HG03432 (cell line): ENCODE measurements at regions not wholly inside any gene's neighbourhood (a gene's known extent, or its start where the extent isn't known, plus 50 kb on each side); places are given as distances from the start of the nearest gene placed in this dataset.
A peak's percentile ranks its signal among the peaks of the same experiment; 100 is the strongest.
"Not testable (repeated sequence)": the region's sequence is repeated elsewhere in the genome, so short reads cannot be mapped to it uniquely, and the experiment has no call there.

Experiments used
- ATAC-seq: cut with Tn5 transposase; IDR thresholded peaks from one replicate; pipeline ENCODE4 v1.9.1; 2021; ENCODE audit warnings: mild to moderate bottlenecking, moderate library complexity; ENCODE audit not compliant: unreplicated experiment

DNA sequence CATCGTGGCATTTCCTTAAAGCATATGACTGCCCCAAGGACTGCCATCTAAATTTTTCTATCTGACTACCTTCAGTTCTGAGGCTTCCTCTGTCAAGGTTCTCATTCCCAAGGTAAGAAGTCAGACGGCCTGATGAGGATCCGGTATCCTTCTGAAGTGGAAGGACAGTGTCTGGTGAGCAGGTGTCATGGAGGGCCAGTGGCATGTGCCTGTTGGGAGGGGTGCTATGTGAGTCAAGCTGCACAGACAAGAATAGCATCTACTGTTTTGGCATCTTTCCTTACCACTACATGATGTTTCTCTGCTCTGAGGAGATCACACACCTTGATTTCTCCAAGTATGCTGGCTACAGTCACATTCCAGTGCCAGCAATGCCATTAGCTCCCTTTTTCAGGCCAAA lies 99.6 kb upstream of the RGS1 start:
- ATAC-seq: no peak

DNA sequence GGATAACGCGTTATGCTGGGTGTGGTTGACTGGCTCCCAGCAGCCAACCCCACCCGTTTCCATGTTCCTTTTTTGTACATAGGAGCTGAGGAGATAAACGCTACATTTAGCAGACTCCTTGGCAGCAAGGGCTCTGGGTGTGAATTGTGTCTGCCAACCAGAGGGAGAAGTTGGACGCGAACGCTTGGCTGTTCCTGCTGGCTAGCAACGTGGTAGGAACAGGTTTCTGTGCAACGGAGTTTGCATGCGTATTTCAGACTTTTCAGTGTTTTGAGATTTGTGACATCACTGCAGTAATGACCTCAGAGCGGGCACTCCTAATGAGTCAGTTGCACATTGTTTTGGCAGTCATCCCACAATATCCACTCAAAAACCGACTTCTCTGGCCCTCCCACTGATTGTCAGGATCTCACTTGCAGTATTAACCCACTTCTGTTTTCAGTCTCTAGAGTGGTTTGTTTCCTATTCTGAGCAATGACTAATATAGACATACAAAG lies 98.7 kb upstream of the RGS1 start:
- peak; percentile 83 for ATAC-seq

DNA sequence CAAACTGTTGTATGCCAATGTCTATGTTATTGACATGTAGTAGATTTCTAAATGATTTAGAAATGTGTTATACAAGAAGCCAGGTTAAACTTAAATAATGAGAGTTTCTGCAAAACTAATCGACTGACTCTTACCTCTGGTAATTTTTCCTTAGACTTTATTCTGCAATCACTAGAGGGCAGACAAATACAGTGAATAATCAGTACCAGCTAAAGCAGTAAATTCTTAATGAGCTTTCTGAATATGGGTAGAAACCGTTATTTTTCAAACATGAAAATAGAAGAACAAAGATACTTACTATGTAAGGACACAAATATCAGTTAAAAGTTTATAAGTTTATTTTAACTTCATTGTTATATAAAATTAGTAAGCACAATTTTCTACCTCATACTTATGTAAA lies 97.9 kb upstream of the RGS1 start:
- peak; percentile 77 for ATAC-seq

DNA sequence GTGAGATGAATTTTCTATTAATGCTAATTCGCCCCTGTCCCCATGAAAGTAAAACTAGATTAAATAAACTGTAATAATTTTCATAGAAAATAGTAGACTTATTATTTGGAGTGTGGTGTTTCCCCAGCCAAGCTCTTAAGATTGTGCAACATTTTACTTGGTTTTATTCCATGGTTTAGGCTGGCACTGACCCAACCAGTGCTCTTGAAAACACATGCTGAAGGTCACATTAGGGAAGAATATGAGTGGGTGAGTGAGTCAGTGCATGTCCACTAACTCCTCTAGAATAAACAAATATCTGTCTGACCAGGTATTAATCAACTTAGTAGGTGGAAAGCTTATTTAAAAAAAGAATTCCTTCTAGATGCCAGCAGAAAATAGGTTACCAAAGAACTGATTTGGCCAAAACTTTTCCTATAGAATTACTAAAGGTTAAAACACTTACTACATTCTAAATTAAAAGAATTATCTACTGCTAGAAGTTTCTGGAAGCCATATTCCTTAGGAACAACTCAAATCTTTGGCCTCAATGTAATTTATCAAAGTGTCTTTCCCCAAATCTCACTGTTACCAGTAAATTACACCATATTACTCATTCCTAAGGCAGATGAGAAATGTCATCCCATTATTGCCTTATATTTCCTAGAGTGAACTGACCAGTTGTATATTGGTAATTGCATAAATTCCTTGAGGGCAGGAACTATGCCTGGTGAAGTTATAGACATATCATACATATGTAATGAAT lies 89.7 kb upstream of the RGS1 start:
- ATAC-seq: no peak

DNA sequence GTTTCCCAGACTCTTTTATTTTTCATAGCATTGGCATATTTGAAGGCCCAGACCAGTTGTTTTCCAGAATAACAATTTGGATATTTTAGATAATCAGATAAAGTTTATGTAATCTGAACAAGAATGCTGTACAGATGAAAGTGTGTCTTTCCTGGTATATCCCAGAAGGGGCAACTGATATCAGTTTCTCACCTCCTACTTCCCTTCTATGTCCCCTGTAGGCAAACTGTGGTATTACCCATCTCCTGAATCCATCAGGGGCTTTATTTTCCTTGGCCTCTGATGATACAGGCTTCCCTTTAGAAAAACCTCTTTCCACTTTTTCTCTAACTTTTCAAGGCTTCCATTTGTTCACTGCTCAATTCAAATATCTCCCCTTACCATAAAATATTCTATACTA lies 87.5 kb upstream of the RGS1 start:
- no peak for ATAC-seq

DNA sequence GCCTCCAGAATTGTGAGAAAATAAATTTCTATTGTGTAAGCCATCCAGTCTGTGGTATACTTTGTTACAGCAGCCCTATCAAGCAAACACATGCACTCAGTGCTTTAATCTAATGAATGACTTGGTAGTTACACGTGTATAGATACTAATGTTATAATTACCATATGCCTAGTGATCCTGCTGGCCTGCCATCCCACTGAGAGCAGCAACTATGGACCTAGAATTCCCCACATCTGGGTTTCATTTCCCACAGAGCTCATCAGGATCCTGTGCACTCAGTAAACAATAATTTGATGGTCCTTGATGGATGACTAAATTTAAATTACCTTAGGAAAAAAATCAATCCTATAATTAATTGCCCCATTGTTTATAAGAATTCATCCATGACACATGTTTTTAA lies 86.5 kb upstream of the RGS1 start:
- ATAC-seq: no peak

DNA sequence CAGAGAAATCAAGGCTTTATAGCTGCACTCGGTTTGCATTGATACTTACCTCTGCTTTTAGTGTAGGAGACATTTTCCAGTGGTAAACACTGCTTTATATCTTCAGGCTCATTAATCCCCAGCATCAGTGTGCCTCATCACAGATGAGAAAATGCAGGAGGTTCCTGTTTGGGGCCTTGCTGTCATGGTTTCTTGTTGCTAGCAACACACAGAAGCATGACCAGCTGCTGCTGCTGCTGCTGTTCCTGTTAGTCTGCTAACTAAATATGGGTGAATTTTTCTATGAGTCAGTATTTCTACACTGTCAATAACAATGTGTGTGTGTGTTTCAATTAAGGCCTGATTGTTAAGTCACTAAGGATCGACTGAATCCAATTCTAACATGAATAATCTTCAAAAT lies 85.8 kb upstream of the RGS1 start:
- ATAC-seq: peak; percentile 95

DNA sequence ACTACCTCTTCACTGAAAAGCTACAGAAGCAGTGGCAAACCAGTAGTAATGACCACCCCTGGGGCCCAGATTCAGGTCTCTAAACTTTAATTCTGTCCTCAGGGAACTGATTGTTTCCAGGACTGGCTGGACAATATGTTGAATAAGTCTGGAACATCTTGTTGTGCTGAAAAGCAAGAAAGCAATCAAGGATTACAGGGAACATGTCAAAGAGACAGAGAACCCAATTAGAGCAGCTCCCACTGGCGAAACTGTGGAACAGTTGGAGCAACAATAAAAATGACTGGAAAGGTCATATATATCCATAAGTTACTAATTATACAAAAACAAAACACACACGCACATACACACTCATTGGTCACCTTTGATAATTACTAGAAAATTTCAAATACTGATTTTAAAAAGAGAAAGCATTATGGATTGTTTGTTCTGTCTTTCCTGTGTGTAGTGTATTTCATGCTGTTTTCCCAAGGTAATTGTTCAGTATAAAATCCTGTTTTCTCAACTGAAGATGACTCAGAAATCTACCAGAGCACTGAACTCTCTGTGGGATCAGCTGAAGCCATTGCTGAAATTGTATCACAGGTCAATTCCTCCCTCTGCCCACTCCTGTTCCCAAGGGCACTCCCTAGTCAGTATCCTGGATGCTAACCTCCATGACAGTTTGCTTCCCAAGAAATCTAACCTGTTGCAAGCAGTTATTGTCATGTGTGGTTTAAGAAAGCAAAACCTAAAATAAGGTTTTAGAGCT lies 83.6 kb upstream of the RGS1 start:
- no peak for ATAC-seq

DNA sequence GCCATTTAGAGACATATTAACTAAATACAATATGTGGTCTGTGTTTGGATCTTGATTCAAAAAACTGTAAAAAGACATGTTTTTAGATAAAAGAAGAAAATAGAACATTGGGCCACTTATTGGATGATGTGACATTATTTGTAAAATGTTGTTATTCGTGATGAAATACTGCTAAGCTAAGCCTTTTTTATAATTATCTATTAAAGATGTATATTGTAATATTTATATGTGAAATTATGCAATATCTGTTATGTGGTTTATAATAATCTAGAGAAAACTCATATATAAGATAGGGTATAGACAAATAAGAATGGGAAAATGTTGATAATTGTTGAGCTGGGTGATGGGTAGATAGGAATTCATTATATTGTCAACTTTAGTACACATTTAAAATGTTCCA lies 82.0 kb upstream of the RGS1 start:
- ATAC-seq: no peak

DNA sequence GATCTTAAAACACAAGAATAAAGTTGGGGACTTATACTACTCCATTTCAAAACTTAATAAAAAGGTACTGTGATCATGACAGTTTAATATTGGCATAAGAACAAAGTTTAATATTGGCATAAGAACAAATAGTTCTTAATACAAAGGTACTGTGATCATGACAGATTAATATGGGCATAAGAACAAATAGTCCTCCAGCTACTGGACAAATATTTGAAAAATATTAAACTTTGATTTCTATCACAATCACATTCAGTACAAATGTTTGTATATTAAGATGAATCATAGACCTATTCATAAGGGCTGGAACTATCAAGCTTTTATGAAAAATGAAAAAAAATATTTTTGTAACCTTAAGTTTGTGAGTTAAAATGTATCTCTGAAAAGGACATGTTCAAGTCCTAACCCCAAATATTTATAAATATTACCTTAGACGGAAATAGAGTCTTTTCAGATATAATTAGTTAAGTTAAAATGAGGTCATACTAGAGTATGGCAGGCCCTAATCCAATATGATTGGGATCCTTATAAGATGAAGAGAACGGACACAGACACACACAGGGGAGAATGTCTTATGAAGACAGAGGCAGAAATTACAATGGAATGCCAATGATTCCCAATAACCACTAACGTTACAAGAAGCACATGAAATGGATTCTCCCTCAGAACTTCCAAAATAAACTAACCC lies 79.1 kb upstream of the RGS1 start:
- ATAC-seq: no peak

DNA sequence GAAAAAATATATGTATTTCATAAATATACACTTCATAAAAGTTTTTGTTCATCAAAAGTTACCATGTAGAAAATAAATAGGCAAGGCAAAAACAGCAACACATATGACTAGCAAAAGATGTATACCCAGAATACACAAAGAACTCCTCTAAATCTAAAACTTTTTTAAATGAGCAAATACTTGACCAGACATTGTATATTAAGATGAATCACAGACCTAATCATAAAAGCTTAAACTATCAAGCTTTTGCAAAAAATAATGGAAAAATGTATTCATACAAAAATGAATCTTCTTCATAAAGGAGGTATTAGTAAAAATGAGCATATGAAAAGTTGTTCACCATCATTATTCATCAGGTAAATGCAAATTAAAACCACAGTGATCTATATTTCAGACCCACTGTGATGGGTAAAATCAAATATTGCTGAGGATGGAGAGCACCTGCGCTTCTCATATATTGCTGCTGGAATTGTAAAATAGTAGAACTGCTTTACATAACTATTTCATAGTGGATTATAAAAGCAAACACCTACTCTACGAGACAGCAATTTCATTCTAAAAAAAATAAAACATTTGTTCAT lies 78.3 kb upstream of the RGS1 start:
- no peak for ATAC-seq

DNA sequence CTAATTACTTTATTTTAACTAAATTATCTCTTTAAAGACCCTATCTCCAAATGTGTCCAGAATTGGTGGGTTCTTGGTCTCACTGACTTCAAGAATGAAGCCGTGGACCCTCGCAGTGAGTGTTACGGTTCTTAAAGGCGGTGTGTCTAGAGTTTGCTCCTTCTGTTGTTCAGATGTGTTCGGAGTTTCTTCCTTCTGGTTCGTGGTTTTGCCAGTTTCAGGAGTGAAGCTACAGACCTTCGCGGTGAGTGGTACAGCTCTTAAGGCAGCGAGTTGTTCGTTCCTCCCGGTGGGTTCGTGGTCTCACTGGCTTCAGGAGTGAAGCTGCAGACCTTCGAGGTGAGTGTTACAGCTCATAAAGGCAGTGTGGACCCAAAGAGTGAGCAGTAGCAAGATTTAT lies 77.5 kb upstream of the RGS1 start:
- ATAC-seq: not testable (repeated sequence)

DNA sequence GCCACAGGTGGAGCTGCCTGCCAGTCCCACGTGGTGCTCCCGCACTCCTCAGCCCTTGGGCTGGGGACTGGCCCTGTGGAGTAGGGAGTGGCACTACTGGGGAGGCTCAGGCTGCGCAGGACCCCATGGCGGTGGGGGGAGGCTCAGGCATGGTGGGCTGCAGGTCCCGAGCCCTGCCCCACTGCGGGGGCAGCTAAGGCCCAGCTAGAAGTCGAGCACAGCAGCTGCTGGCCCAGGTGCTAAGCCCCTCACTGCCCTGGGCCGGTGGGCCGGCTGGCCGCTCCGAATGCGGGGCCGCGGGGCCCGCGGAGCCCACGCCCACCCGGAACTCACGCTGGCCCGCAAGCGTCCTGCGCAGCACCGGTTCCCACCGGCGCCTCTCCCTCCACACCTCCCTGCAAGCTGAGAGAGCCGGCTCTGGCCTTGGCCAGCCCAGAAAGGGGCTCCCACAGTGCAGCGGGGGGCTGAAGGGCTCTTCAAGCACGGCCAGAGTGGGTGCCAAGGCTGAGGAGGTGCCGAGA lies 76.5 kb upstream of the RGS1 start:
- ATAC-seq: not testable (repeated sequence)

DNA sequence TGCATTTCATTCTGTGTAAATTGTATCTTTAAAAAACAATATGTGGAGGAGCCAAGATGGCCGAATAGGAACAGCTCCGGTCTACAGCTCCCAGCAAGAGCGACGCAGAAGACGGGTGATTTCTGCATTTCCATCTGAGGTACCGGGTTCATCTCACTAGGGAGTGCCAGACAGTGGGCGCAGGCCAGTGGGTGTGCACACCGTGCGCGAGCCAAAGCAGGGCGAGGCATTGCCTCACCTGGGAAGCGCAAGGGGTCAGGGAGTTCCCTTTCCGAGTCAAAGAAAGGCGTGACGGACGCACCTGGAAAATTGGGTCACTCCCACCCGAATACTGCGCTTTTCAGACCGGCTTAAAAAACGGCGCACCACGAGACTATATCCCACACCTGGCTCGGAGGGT lies 75.0 kb upstream of the RGS1 start:
- ATAC-seq: not testable (repeated sequence)

DNA sequence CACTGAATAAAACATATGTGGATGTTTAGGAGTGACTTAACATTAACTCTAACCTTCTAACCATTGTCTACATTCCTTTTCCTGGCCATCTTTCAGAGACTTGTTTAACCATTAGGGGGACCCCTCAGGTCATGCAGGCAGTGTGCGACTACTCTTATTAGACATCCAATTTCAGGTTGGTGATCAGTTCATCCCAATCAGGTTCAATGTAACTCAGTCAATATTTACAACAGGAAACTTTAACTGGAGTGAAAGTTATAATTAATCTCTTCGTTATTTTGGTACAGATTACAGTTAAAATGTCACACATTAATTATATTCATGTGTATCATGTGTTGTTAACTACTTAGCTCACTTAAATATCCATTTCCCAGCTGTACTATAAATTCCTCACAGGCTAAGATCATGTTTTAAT lies 68.8 kb upstream of the RGS1 start:
- ATAC-seq: peak; percentile 99

DNA sequence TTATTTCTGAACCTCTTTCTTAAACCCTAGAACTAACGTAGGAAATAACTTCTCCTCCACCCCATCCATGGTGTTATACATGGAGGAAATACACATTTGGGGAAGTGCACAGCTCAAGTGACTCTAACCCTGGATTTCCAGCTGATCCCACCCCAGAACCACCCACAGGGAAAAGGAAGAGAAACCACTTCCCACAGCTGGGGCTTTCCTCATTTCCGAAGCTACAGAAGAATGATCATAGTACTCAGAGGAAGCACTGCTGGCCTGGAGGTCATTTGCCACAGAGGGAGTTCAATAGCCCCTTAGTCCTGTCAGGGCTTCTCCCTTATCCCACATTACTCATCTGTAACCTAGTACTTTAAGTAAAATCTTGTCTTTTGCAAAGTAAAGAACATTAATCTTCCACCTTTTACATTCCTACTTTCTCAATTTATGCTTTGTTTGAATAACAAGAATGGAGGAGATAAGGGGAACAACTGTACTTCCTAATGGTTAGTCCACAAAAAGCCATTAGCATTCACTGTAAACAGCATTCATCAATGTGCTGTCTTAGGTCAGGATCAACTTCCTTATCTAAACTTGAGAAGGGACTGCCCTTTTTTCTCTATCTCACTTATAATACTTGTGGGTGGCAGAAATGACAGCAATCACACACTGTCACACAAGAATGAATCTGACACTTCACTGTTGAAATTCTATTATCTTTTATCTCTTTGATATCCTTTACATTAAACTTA lies 63.0 kb upstream of the RGS1 start:
- ATAC-seq: peak; percentile 40

DNA sequence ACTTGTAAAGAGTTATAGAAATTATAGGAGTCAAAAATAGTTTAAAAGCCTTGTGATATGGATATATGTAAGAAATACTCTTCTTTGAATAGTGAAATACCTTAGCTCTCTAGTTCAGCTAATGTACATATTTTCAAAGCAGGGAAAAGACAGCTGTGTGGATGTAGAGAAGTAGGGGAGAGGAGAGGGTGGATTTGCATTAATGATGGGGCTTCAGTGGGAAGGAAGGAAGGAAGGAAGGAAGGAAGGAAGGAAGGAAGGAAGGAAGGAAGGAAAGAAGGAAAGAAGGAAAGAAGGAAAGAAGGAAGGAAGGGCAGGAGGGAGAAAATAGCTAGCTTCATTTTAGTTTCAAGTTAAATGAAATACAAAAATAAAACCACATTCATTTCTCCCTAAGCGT lies 62.4 kb upstream of the RGS1 start:
- no peak for ATAC-seq

DNA sequence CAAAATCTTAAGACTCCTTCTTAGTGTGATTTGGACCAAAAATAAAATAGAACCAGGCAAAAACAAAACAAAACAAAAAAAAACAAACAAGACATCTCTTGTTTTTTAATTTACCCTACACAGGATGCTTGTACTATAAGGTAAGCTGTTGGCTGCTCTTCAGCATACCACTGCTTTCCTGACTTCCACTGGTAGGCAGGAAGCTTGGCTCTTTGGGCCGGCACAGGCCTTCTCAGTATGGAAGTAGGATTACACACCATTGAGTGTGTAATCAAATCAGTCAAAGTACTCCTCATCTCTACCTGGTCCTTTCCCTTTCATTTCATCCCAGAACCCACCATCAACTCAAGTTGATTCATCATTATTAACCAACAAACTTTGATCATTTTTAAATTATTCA lies 61.9 kb upstream of the RGS1 start:
- ATAC-seq: no peak

DNA sequence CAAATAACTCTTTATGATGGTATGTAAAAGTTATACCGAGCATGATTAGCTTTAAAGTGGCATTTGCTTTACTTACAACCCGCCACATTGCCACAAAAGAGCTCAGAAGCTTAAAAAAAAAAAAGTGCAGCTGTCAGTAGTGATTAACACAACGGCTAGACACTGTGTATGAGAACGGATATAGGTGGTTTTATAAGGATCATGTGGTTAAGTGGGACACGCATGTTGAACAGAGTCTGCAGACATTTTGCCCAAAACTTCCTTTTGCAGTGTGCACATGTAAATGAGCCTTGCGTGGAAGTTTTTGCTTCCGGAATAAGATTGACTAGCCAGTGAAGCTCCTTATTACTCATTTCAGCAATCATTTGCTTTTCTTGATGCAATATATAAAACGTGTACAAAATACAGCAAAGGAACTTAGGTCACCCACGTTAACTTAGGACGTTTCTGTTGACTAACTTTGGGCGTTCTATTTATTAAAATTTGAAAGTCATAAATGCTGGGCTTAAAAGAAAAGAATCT lies 58.7 kb upstream of the RGS1 start:
- ATAC-seq: peak; percentile 96

DNA sequence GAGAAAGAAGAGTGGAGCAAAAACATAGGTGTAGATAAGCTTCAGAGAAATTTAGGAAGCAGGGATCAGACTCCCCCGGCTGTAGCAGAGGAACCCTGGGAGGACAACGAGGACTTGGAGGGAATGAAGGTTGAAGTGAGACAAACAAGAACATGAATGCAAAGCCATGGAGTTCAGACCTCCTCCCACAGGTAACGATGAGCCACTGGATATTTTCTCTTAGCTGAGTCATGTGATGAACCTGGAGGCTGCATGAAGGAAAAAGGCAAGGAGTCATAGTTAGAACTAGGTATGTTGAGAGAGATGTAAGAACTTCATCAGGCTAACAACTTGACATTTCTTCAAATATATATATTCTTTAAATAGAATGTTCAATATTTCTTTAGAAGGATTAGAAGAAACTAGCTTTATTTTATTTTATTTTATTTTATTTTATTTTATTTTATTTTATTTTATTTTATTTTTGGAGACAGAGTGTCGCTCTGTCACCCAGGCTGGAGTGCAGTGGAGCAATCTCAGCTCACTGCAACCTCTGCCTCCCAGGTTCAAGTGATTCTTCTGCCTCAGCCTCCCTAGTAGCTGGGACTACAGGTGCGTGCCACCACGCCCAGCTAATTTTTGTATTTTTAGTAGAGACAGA lies 57.7 kb upstream of the RGS1 start:
- ATAC-seq: not testable (repeated sequence)
